MM.1S (cell line): ENCODE measurements at regions not wholly inside any gene's neighbourhood (a gene's known extent, or its start where the extent isn't known, plus 50 kb on each side); places are given as distances from the start of the nearest gene placed in this dataset.

Source experiments
- EZH2 ChIP-seq: fragments of 300-600 bp; sonication (generic); optimal IDR thresholded peaks from 2 replicates; pipeline ENCODE3; 2017; ENCODE audit warnings: low read depth, mild to moderate bottlenecking, antibody characterized with exemption, low read length, mixed read lengths
- EZH2phosphoT487 ChIP-seq: fragments of 300-600 bp; sonication (generic); IDR thresholded peaks from 2 replicates; pipeline ENCODE4 v1.6.1; 2018; ENCODE audit warnings: antibody characterized with exemption, low read length
- TF ChIP-seq, protein P1 (sequence below): fragments of 300-600 bp; sonication (generic); IDR thresholded peaks from 2 replicates; pipeline ENCODE4 v1.5.1; 2016; ENCODE audit warnings: antibody characterized with exemption, low read length, mixed read lengths

DNA sequence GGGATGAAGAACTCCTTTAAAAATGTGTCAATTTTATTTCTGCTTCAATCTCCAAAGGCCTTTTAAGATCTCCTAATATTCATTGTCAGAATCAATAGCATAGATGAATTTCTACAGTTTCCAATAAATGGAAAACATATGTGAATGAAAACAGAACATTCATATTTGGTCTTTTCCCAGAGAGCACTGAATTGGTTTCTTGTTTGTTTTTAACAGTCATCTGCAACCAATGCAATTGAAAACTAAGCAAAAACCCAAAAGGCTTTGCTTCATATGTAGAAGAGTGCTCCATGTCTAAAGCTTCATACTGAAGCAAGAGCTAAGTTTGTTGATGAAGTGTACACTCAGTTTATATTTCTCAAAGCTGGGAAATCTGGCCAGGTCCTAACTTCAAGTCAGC, 426.5 kb upstream of the CDIN1 start:
- TF ChIP-seq, protein P1, sequence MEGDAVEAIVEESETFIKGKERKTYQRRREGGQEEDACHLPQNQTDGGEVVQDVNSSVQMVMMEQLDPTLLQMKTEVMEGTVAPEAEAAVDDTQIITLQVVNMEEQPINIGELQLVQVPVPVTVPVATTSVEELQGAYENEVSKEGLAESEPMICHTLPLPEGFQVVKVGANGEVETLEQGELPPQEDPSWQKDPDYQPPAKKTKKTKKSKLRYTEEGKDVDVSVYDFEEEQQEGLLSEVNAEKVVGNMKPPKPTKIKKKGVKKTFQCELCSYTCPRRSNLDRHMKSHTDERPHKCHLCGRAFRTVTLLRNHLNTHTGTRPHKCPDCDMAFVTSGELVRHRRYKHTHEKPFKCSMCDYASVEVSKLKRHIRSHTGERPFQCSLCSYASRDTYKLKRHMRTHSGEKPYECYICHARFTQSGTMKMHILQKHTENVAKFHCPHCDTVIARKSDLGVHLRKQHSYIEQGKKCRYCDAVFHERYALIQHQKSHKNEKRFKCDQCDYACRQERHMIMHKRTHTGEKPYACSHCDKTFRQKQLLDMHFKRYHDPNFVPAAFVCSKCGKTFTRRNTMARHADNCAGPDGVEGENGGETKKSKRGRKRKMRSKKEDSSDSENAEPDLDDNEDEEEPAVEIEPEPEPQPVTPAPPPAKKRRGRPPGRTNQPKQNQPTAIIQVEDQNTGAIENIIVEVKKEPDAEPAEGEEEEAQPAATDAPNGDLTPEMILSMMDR: no peak
- TF ChIP-seq EZH2phosphoT487: no peak
- TF ChIP-seq EZH2: no peak
